Mesendoderm (in vitro differentiated cells): ENCODE measurements at regions not wholly inside any gene's neighbourhood (a gene's known extent, or its start where the extent isn't known, plus 50 kb on each side); places are given as distances from the start of the nearest gene placed in this dataset.

Source experiments
- DNase-seq: peaks from one replicate; pipeline ENCODE4 v3.0.0; 2013
- H2AK5ac ChIP-seq: 2 replicates; pipeline ENCODE4 v1.6.1; 2013; ENCODE audit warnings: low read length, inconsistent platforms
- H2BK120ac ChIP-seq: 2 replicates; pipeline ENCODE4 v1.6.1; 2013; ENCODE audit warnings: low read depth, mild to moderate bottlenecking, low read length, moderate library complexity, mixed read lengths
- H2BK15ac ChIP-seq: replicated peaks from 2 replicates; pipeline ENCODE4 v1.6.1; 2013; ENCODE audit warnings: low read depth, mild to moderate bottlenecking, moderate library complexity
- H2BK5ac ChIP-seq: 2 replicates; pipeline ENCODE4 v1.6.1; 2013; ENCODE audit warnings: low read length, inconsistent platforms
- H3K18ac ChIP-seq: 2 replicates; pipeline ENCODE4 v1.6.1; 2013; ENCODE audit warnings: mild to moderate bottlenecking, low read length, mixed read lengths
- H3K23ac ChIP-seq: one replicate; pipeline ENCODE4 v1.6.1; 2013; ENCODE audit warnings: low read length
- H3K27ac ChIP-seq: 2 replicates; pipeline ENCODE4 v1.5.1; 2013; ENCODE audit warnings: low read depth, mild to moderate bottlenecking, inconsistent platforms, low read length, moderate library complexity
- H3K27me3 ChIP-seq: 2 replicates; pipeline ENCODE4 v1.6.1; 2013; ENCODE audit warnings: low read length, control low read depth, mild to moderate bottlenecking, inconsistent platforms; ENCODE audit not compliant: insufficient read depth, poor library complexity
- H3K36me3 ChIP-seq: 2 replicates; pipeline ENCODE4 v1.6.1; 2013; ENCODE audit warnings: low read length, inconsistent platforms; ENCODE audit not compliant: control insufficient read depth, insufficient read depth
- H3K4ac ChIP-seq: one replicate; pipeline ENCODE4 v1.6.1; 2013; ENCODE audit warnings: low read depth, mild to moderate bottlenecking, low read length, moderate library complexity
- H3K4me1 ChIP-seq: 2 replicates; pipeline ENCODE4 v1.6.1; 2013; ENCODE audit warnings: low read depth, low read length, inconsistent platforms; ENCODE audit not compliant: control insufficient read depth
- H3K4me2 ChIP-seq: 2 replicates; pipeline ENCODE4 v1.6.1; 2013; ENCODE audit warnings: low read length
- H3K4me3 ChIP-seq: 2 replicates; pipeline ENCODE4 v1.5.1; 2013; ENCODE audit warnings: mild to moderate bottlenecking, low read length
- H3K56ac ChIP-seq: one replicate; pipeline ENCODE4 v1.6.1; 2013; ENCODE audit warnings: low read length
- H3K79me1 ChIP-seq: 2 replicates; pipeline ENCODE4 v1.6.1; 2013; ENCODE audit warnings: low read length, inconsistent platforms
- H3K79me2 ChIP-seq: 2 replicates; pipeline ENCODE4 v1.6.1; 2013; ENCODE audit warnings: mild to moderate bottlenecking, low read length; ENCODE audit not compliant: control insufficient read depth, insufficient read depth
- H3K9ac ChIP-seq: 2 replicates; pipeline ENCODE4 v1.6.1; 2013; ENCODE audit warnings: low read length, inconsistent platforms
- H4K5ac ChIP-seq: one replicate; pipeline ENCODE4 v1.6.1; 2013; ENCODE audit warnings: low read length
- H4K8ac ChIP-seq: one replicate; pipeline ENCODE4 v1.6.1; 2013; ENCODE audit warnings: low read depth, mild to moderate bottlenecking, control low read depth, low read length, moderate library complexity
- WGBS: extraction: QIAGEN DNeasy Blood & Tissue Kit; methylation state at CpG from one replicate; pipeline ENCODE4 v1.1.7; 2013; ENCODE audit warnings: low lambda C conversion rate, missing lambda C conversion rate; ENCODE audit not compliant: insufficient coverage; ENCODE audit errors: extremely low coverage; 5-methylcytosine and 5-hydroxymethylcytosine counted together

GRCh38 chr5:53322257-53322656, 158.2 kb upstream of the FST start:
- H3K79me1 ChIP-seq: no peaks in the 10 kb centered on the region
- H3K36me3 ChIP-seq: no peaks in the 10 kb centered on the region
- H2BK120ac ChIP-seq: no peak overlapping the region
- H3K27ac ChIP-seq: no peak overlapping the region
- H3K9ac ChIP-seq: no peak overlapping the region
- no peak overlapping the region for H3K56ac ChIP-seq
- H3K23ac ChIP-seq: no peak overlapping the region
- H4K5ac ChIP-seq: no peak overlapping the region
- no peak overlapping the region for H3K4me3 ChIP-seq
- WGBS: no CpG with 5 or more reads among the region's 1 CpG
- no peaks in the 10 kb centered on the region for H3K27me3 ChIP-seq
- H3K79me2 ChIP-seq: no peaks in the 10 kb centered on the region
- H4K8ac ChIP-seq: no peak overlapping the region
- no peak overlapping the region for H3K4ac ChIP-seq
- H3K4me1 ChIP-seq: no peaks in the 10 kb centered on the region
- no peak overlapping the region for H3K4me2 ChIP-seq
- no peak for DNase-seq
- H2BK5ac ChIP-seq: no peak overlapping the region
- no peak overlapping the region for H2AK5ac ChIP-seq
- H2BK15ac ChIP-seq: no peak overlapping the region
- no peak overlapping the region for H3K18ac ChIP-seq

- Histone ChIP-seq H4K8ac (no peak overlapping the region), H3K27ac (no peak overlapping the region), H3K79me2 (no peaks in the 10 kb centered on the region), H3K79me1 (no peaks in the 10 kb centered on the region), H2BK15ac (no peak overlapping the region), H3K23ac (no peak overlapping the region), H3K4me3 (no peak overlapping the region), H3K27me3 (no peaks in the 10 kb centered on the region), H3K4me2 (no peak overlapping the region), H3K4me1 (no peaks in the 10 kb centered on the region), H3K56ac (no peak overlapping the region), H3K9ac (no peak overlapping the region), H3K4ac (no peak overlapping the region), H3K18ac (no peak overlapping the region), H3K36me3 (no peaks in the 10 kb centered on the region), H2BK5ac (no peak overlapping the region), H4K5ac (no peak overlapping the region), H2AK5ac (no peak overlapping the region), H2BK120ac (no peak overlapping the region)
- no peak for DNase-seq
- WGBS: no CpG with 5 or more reads among the region's 2 CpGs
Measured at GRCh38 chr5:53323511-53323910, 156.9 kb upstream of the FST start.

GRCh38 chr5:53323943-53324642, 156.3 kb upstream of the FST start:
- H3K4me3 ChIP-seq: no peak overlapping the region
- no peak overlapping the region for H3K56ac ChIP-seq
- H2BK120ac ChIP-seq: no peak overlapping the region
- no peak overlapping the region for H4K5ac ChIP-seq
- no peak overlapping the region for H2BK15ac ChIP-seq
- H3K27ac ChIP-seq: no peak overlapping the region
- no peak for DNase-seq
- no peaks in the 10 kb centered on the region for H3K4me1 ChIP-seq
- no peak overlapping the region for H3K18ac ChIP-seq
- no CpG with 5 or more reads among the region's 1 CpG for WGBS
- H3K79me2 ChIP-seq: no peaks in the 10 kb centered on the region
- no peak overlapping the region for H2BK5ac ChIP-seq
- no peaks in the 10 kb centered on the region for H3K36me3 ChIP-seq
- no peak overlapping the region for H2AK5ac ChIP-seq
- H3K23ac ChIP-seq: no peak overlapping the region
- no peak overlapping the region for H3K9ac ChIP-seq
- H3K4ac ChIP-seq: no peak overlapping the region
- no peak overlapping the region for H3K4me2 ChIP-seq
- H3K79me1 ChIP-seq: no peaks in the 10 kb centered on the region
- H3K27me3 ChIP-seq: no peaks in the 10 kb centered on the region
- no peak overlapping the region for H4K8ac ChIP-seq

- DNase-seq: no peak
Measured at GRCh38 chr5:53326424-53327153, 153.8 kb upstream of the FST start.

GRCh38 chr5:53327811-53328334, 152.6 kb upstream of the FST start:
- peak; percentile 13 for DNase-seq
- no peak overlapping the region for H3K4ac ChIP-seq
- no peak overlapping the region for H3K56ac ChIP-seq
- no peak overlapping the region for H2BK120ac ChIP-seq
- no peaks in the 10 kb centered on the region for H3K79me1 ChIP-seq
- H4K5ac ChIP-seq: no peak overlapping the region
- H3K4me1 ChIP-seq: no peaks in the 10 kb centered on the region
- no peak overlapping the region for H3K4me3 ChIP-seq
- no CpG with 5 or more reads among the region's 2 CpGs for WGBS
- no peak overlapping the region for H2AK5ac ChIP-seq
- H3K27me3 ChIP-seq: no peaks in the 10 kb centered on the region
- no peak overlapping the region for H3K27ac ChIP-seq
- no peak overlapping the region for H3K23ac ChIP-seq
- H4K8ac ChIP-seq: no peak overlapping the region
- no peaks in the 10 kb centered on the region for H3K79me2 ChIP-seq
- no peak overlapping the region for H3K18ac ChIP-seq
- no peak overlapping the region for H3K9ac ChIP-seq
- H3K36me3 ChIP-seq: no peaks in the 10 kb centered on the region
- no peak overlapping the region for H2BK15ac ChIP-seq
- no peak overlapping the region for H2BK5ac ChIP-seq
- no peak overlapping the region for H3K4me2 ChIP-seq

More at GRCh38 chr5:53326424-53327153, 153.8 kb upstream of the FST start:
- Histone ChIP-seq H3K36me3 (no peaks in the 10 kb centered on the region), H3K4me1 (no peaks in the 10 kb centered on the region), H4K8ac (no peak overlapping the region), H2BK15ac (no peak overlapping the region), H3K56ac (no peak overlapping the region), H3K18ac (no peak overlapping the region), H3K79me2 (no peaks in the 10 kb centered on the region), H2AK5ac (no peak overlapping the region), H3K27me3 (no peaks in the 10 kb centered on the region), H3K4me3 (no peak overlapping the region), H3K23ac (no peak overlapping the region), H3K4ac (no peak overlapping the region), H3K27ac (no peak overlapping the region), H3K79me1 (no peaks in the 10 kb centered on the region), H3K9ac (no peak overlapping the region), H4K5ac (no peak overlapping the region), H3K4me2 (no peak overlapping the region), H2BK120ac (no peak overlapping the region), H2BK5ac (no peak overlapping the region)
- no CpG with 5 or more reads among the region's 7 CpGs for WGBS
